HepG2 (cell line): ENCODE measurements at regions not wholly inside any gene's neighbourhood (a gene's known extent, or its start where the extent isn't known, plus 50 kb on each side); places are given as distances from the start of the nearest gene placed in this dataset.

Experiments used
- ATAC-seq: fragments of 200-7000 bp; cut with Tn5 transposase; 3 replicates; pipeline ENCODE4 v1.9.1; 2020; ENCODE audit warnings: mild to moderate bottlenecking, moderate library complexity
- BruUV-seq: library from RNA; stranded (reverse); fragments of 400-500 nt; replicated peaks from 2 replicates; lab custom pipeline; 2021; lab: Mats Ljungman, UMichigan
- CTCF ChIA-PET: fragments of 300-600 bp; formaldehyde crosslinking; extraction: SDS; loops from one replicate; lab custom pipeline; 2021; ENCODE audit warnings: low total read pairs, inconsistent platforms, low intra/inter-chr PET ratio; lab: Yijun Ruan, JAX
- POLR2A ChIA-PET: fragments of 350-600 bp; sonication (Branson Sonifier 250); formaldehyde crosslinking; loops from one replicate; lab custom pipeline; 2020; ENCODE audit warnings: antibody characterized with exemption, inconsistent platforms; lab: Yijun Ruan, JAX
- DNase-seq: peaks from one replicate; pipeline ENCODE4 v3.0.0-alpha.2; 2015; ENCODE audit warnings: low spot score
- FAIRE-seq: peaks from 3 replicates; lab custom pipeline; 2011; peaks lifted over from hg19 to GRCh38; lab: Jason Lieb, UNC
- H2AFZ ChIP-seq: one replicate; pipeline ENCODE4 v1.6.1; 2011; ENCODE audit warnings: low read length, inconsistent platforms
- H3K27ac ChIP-seq: fragments of 300-600 bp; 3 replicates; pipeline ENCODE4 v1.8.0; 2011; ENCODE audit warnings: mixed run types, mild to moderate bottlenecking, mixed read lengths, low read length, inconsistent platforms; ENCODE audit not compliant: insufficient read depth; ENCODE audit errors: extremely low read length
- H3K27me3 ChIP-seq, 2 experiments: fragments of 200-600 bp in 1 of 2; 2 replicates in 1 of 2; 3 replicates in 1 of 2; pipeline versions ENCODE4 v1.6.0 to v1.8.0; 2011; ENCODE audit warnings: low read length in 2 of 2, mild to moderate bottlenecking in 2 of 2, moderate library complexity in 2 of 2, inconsistent platforms in 1 of 2; ENCODE audit not compliant: insufficient read depth in 2 of 2, control insufficient read depth in 1 of 2
- H3K36me3 ChIP-seq, 2 experiments: fragments of 200-600 bp in 1 of 2; replicated peaks in 1 of 2; 2 replicates in 1 of 2; 3 replicates in 1 of 2; pipeline versions ENCODE4 v1.5.1 to v1.8.0; 2011; ENCODE audit warnings: low read length in 2 of 2, inconsistent platforms in 1 of 2; ENCODE audit not compliant: insufficient read depth in 2 of 2, control insufficient read depth in 1 of 2
- H3K4me1 ChIP-seq: 2 replicates; pipeline ENCODE4 v1.5.1; 2012; ENCODE audit warnings: low read length, inconsistent platforms; ENCODE audit not compliant: insufficient read depth
- H3K4me2 ChIP-seq: 2 replicates; pipeline ENCODE4 v1.6.0; 2011; ENCODE audit warnings: low read depth, low read length, inconsistent platforms
- H3K4me3 ChIP-seq, 3 experiments: fragments of 200-600 bp in 1 of 3; sonication (generic), shearing (Covaris generic) in 1 of 3; replicated peaks in 1 of 3; 2 replicates each; pipeline ENCODE4 v1.5.1; 2011 to 2016; ENCODE audit warnings: low read length in 3 of 3, inconsistent platforms in 2 of 3, low read depth in 2 of 3, mild to moderate bottlenecking in 2 of 3, control low read depth in 1 of 3, mixed read lengths in 1 of 3; ENCODE audit not compliant: insufficient read depth in 1 of 3
- H3K79me2 ChIP-seq: one replicate; pipeline ENCODE4 v1.6.1; 2011; ENCODE audit warnings: low read length, inconsistent platforms; ENCODE audit not compliant: insufficient read depth
- H3K9ac ChIP-seq: 2 replicates; pipeline ENCODE4 v1.6.0; 2011; ENCODE audit warnings: mild to moderate bottlenecking, low read depth, low read length, inconsistent platforms; ENCODE audit not compliant: insufficient read depth
- H3K9me3 ChIP-seq: 2 replicates; pipeline ENCODE4 v1.5.1; 2012; ENCODE audit warnings: mild to moderate bottlenecking, low read length
- H4K20me1 ChIP-seq: 2 replicates; pipeline ENCODE4 v1.6.0; 2011; ENCODE audit warnings: inconsistent platforms, mild to moderate bottlenecking, low read length, moderate library complexity; ENCODE audit not compliant: insufficient read depth
- GTF2F1 ChIP-seq: fragments of 150-350 bp; IDR thresholded peaks from 2 replicates; pipeline ENCODE4 v1.6.1; 2014; ENCODE audit warnings: low read length
- HNRNPK ChIP-seq: fragments of 200-400 bp; formaldehyde crosslinking; IDR thresholded peaks from 2 replicates; pipeline ENCODE4 v1.6.1; 2018; ENCODE audit warnings: low read length, low read depth, moderate library complexity, mild to moderate bottlenecking; ENCODE audit not compliant: poor library complexity, severe bottlenecking
- MYC ChIP-seq: sonication (generic); formaldehyde crosslinking; IDR thresholded peaks from 2 replicates; pipeline ENCODE4 v1.9.0; 2021; ENCODE audit warnings: missing genetic modification reagents, borderline replicate concordance
- MYNN ChIP-seq: sonication (generic); formaldehyde crosslinking; IDR thresholded peaks from 2 replicates; pipeline ENCODE4 v1.4.0; 2020; ENCODE audit warnings: mild to moderate bottlenecking, low read depth, missing genetic modification reagents
- PREB ChIP-seq: sonication (generic); formaldehyde crosslinking; IDR thresholded peaks from 2 replicates; pipeline ENCODE4 v1.4.0; 2020; ENCODE audit warnings: missing genetic modification reagents
- SNRNP70 ChIP-seq: fragments of 200-400 bp; formaldehyde crosslinking; IDR thresholded peaks from 2 replicates; pipeline ENCODE4 v1.6.1; 2017; ENCODE audit warnings: mild to moderate bottlenecking, low read depth, low read length, moderate library complexity
- TAF1 ChIP-seq: sonication (generic); formaldehyde crosslinking; IDR thresholded peaks from 2 replicates; pipeline ENCODE4 v1.4.0; 2020; ENCODE audit warnings: missing genetic modification reagents
- TBP ChIP-seq: sonication (generic); formaldehyde crosslinking; IDR thresholded peaks from 2 replicates; pipeline ENCODE4 v1.5.0; 2020; ENCODE audit warnings: missing genetic modification reagents
- TIGD3 ChIP-seq: sonication (generic); formaldehyde crosslinking; IDR thresholded peaks from 2 replicates; pipeline ENCODE4 v1.5.1; 2020; ENCODE audit warnings: mild to moderate bottlenecking, missing genetic modification reagents, borderline replicate concordance
- ZNF160 ChIP-seq: sonication (generic); formaldehyde crosslinking; IDR thresholded peaks from 2 replicates; pipeline ENCODE4 v1.8.0; 2022; ENCODE audit warnings: mild to moderate bottlenecking, inconsistent platforms, missing genetic modification reagents
- ZNF230 ChIP-seq: sonication (generic); formaldehyde crosslinking; IDR thresholded peaks from 2 replicates; pipeline ENCODE4 v1.4.0; 2020; ENCODE audit warnings: mild to moderate bottlenecking, missing genetic modification reagents
- ZNF234 ChIP-seq: sonication (generic); formaldehyde crosslinking; conservative IDR thresholded peaks from 2 replicates; pipeline ENCODE4 v1.5.1; 2020; ENCODE audit warnings: mild to moderate bottlenecking, missing genetic modification reagents
- ZNF432 ChIP-seq: sonication (generic); formaldehyde crosslinking; IDR thresholded peaks from 2 replicates; pipeline ENCODE4 v1.5.0; 2020; ENCODE audit warnings: missing genetic modification reagents, mild to moderate bottlenecking, borderline replicate concordance
- ZNF616 ChIP-seq: sonication (generic); formaldehyde crosslinking; IDR thresholded peaks from 2 replicates; pipeline ENCODE4 v1.5.0; 2020; ENCODE audit warnings: low read depth, mild to moderate bottlenecking, missing genetic modification reagents
- WGBS: methylation state at CpG from one replicate; pipeline ENCODE4 v1.1.6; 2017; ENCODE audit warnings: low lambda C conversion rate; 5-methylcytosine and 5-hydroxymethylcytosine counted together
- in situ Hi-C: cut with HindIII; loops from 2 replicates; pipeline ENCODE4 v1.10.0; 2017; ENCODE audit warnings: low pct_unique_long_range_greater_than_20kb; ENCODE audit not compliant: extremely low pct_ligation_motif_present
- intact Hi-C: fragments of 100-400 bp; cut with micrococcal nuclease; formaldehyde crosslinking; loops from one replicate; pipeline ENCODE4 v1.10.0; 2022; ENCODE audit not compliant: unreplicated experiment
- TF ChIP-seq, protein P1 (sequence below): sonication (generic); formaldehyde crosslinking; IDR thresholded peaks from 2 replicates; pipeline ENCODE4 v1.8.1; 2023; ENCODE audit warnings: missing genetic modification reagents, inconsistent platforms, borderline replicate concordance

DNA sequence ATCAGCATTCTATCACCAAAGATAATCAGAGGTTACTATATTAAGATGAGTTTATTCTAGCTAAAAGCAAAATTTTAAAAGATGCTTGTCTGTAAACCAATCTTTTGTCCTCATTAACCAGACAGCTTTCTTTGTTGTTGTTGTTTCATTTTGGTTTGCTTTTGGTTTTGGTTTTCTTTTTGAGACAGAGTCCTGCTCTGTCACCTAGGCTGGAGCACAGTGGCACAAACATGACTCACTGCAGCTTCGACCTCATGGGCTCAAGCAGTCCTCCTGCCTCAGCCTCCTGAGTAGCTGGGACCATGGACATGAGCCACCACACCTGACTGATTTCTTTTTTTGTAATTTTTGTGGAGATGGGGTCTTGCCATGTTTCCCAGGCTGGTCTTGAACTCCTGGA is 102.9 kb downstream of the COX18 start:
- Histone ChIP-seq H4K20me1 (no peaks in the 10 kb centered on the region), H3K9me3 (no peaks in the 10 kb centered on the region), H3K36me3 (no peaks in the 10 kb centered on the region), H3K79me2 (no peaks in the 10 kb centered on the region), H3K9ac (no peak overlapping the region), H3K27ac (no peak overlapping the region), H3K4me1 (no peaks in the 10 kb centered on the region), H2AFZ (no peak overlapping the region), H3K4me3 (no peak overlapping the region), H3K4me2 (no peak overlapping the region), H3K27me3 (no peaks in the 10 kb centered on the region)
- CTCF ChIA-PET: no interaction called here
- FAIRE-seq (no peak), ATAC-seq (no peak), DNase-seq (no peak)
- in situ Hi-C loops (no loop called here), intact Hi-C loops (no loop called here)
- TF ChIP-seq, protein P1, sequence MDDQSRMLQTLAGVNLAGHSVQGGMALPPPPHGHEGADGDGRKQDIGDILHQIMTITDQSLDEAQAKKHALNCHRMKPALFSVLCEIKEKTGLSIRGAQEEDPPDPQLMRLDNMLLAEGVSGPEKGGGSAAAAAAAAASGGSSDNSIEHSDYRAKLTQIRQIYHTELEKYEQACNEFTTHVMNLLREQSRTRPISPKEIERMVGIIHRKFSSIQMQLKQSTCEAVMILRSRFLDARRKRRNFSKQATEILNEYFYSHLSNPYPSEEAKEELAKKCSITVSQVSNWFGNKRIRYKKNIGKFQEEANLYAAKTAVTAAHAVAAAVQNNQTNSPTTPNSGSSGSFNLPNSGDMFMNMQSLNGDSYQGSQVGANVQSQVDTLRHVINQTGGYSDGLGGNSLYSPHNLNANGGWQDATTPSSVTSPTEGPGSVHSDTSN (CRISPR knock-in tag): no peak
- TF ChIP-seq ZNF234 (no peak), MYNN (no peak), GTF2F1 (no peak), ZNF160 (CRISPR knock-in tag) (no peak), ZNF616 (CRISPR knock-in tag) (no peak), TBP (CRISPR knock-in tag) (no peak), MYC (CRISPR knock-in tag) (no peak), TAF1 (CRISPR knock-in tag) (no peak), ZNF230 (CRISPR knock-in tag) (no peak), SNRNP70 (no peak), HNRNPK (no peak), ZNF432 (CRISPR knock-in tag) (no peak), PREB (CRISPR knock-in tag) (no peak), TIGD3 (no peak)
- POLR2A ChIA-PET: no interaction called here
- 0% methylated on average over 1 of the region's 1 CpG for WGBS
- no TSS peak for BruUV-seq
